A549 (cell line): ENCODE measurements at regions not wholly inside any gene's neighbourhood (a gene's known extent, or its start where the extent isn't known, plus 50 kb on each side); places are given as distances from the start of the nearest gene placed in this dataset.

ENCODE experiments used
- ATAC-seq, 2 experiments: fragments of 200-7000 bp in 1 of 2; fragments of >200 bp in 1 of 2; cut with Nextera tagmentation in 1 of 2; cut with Tn5 transposase in 1 of 2; 3 replicates each; pipeline versions ENCODE4 v1.8.0 to v1.9.1; 2018 to 2020; ENCODE audit warnings: mild to moderate bottlenecking in 1 of 2, moderate library complexity in 1 of 2
- CTCF ChIA-PET: fragments of 300-600 bp; sonication (Branson Sonifier 250); formaldehyde crosslinking; extraction: SDS; loops from one replicate; lab custom pipeline; 2021; ENCODE audit warnings: antibody characterized with exemption, inconsistent platforms; lab: Yijun Ruan, JAX
- POLR2A ChIA-PET: fragments of 350-600 bp; formaldehyde crosslinking; extraction: SDS; loops from one replicate; lab custom pipeline; 2021; ENCODE audit warnings: antibody characterized with exemption, inconsistent platforms; lab: Yijun Ruan, JAX
- DNase-seq, 2 experiments: peaks; one replicate each; pipeline versions ENCODE4 v3.0.0 to v3.0.0-alpha.2; 2011 to 2016; ENCODE audit warnings: low read depth in 1 of 2, low spot score in 1 of 2
- FAIRE-seq: peaks from 2 replicates; lab custom pipeline; 2011; peaks lifted over from hg19 to GRCh38; lab: Jason Lieb, UNC
- H3K27ac ChIP-seq, 2 experiments: fragments of >200 bp; sonication (Bioruptor Twin); formaldehyde crosslinking; 3 replicates each; pipeline ENCODE4 v1.5.1; 2016 to 2017
- H3K4me1 ChIP-seq: fragments of >200 bp; sonication (Bioruptor Twin); formaldehyde crosslinking; 3 replicates; pipeline ENCODE4 v1.6.1; 2016
- H3K4me2 ChIP-seq: fragments of >200 bp; sonication (Bioruptor Twin); formaldehyde crosslinking; 3 replicates; pipeline ENCODE4 v1.6.1; 2016
- H3K4me3 ChIP-seq: fragments of >200 bp; sonication (Bioruptor Twin); formaldehyde crosslinking; 3 replicates; pipeline ENCODE4 v1.5.1; 2016
- H3K9me3 ChIP-seq: fragments of >200 bp; sonication (Bioruptor Twin); formaldehyde crosslinking; 3 replicates; pipeline ENCODE4 v1.6.1; 2016
- BCL3 ChIP-seq: fragments of >200 bp; sonication (Bioruptor Twin); formaldehyde crosslinking; IDR thresholded peaks from 3 replicates; pipeline ENCODE4 v1.6.1; 2016
- CBX2 ChIP-seq: fragments of 200-600 bp; sonication (generic); IDR thresholded peaks from 2 replicates; pipeline ENCODE4 v1.6.1; 2016; ENCODE audit warnings: low read depth, mild to moderate bottlenecking, borderline replicate concordance
- CBX8 ChIP-seq: fragments of 200-600 bp; sonication (generic); IDR thresholded peaks from 2 replicates; pipeline ENCODE4 v1.6.1; 2016
- CEBPB ChIP-seq, 2 experiments: fragments of >200 bp in 1 of 2; sonication (Bioruptor Twin) in 1 of 2; formaldehyde crosslinking in 1 of 2; IDR thresholded peaks; 2 replicates each; pipeline ENCODE4 v1.6.1; 2012 to 2016
- CHD2 ChIP-seq: fragments of 150-350 bp; IDR thresholded peaks from 2 replicates; pipeline ENCODE4 v1.6.1; 2014; ENCODE audit warnings: low read length; ENCODE audit not compliant: partially characterized antibody
- CHD4 ChIP-seq: fragments of 200-600 bp; sonication (generic); IDR thresholded peaks from 2 replicates; pipeline ENCODE4 v1.6.1; 2016; ENCODE audit warnings: antibody characterized with exemption, mild to moderate bottlenecking, borderline replicate concordance
- ELK1 ChIP-seq: fragments of 150-350 bp; IDR thresholded peaks from 2 replicates; pipeline ENCODE4 v1.6.1; 2014; ENCODE audit warnings: low read depth, mild to moderate bottlenecking, low read length
- EP300 ChIP-seq, 2 experiments: fragments of >200 bp; sonication (Bioruptor Twin); formaldehyde crosslinking; IDR thresholded peaks; 2 replicates in 1 of 2; 3 replicates in 1 of 2; pipeline ENCODE4 v1.6.1; 2016 to 2017
- FOSB ChIP-seq: fragments of 250-450 bp; sonication (Bioruptor Pico); IDR thresholded peaks from 2 replicates; pipeline ENCODE4 v1.5.0; 2020; ENCODE audit warnings: mild to moderate bottlenecking, moderate library complexity
- FOSL2 ChIP-seq, 2 experiments: fragments of 450-650 bp in 1 of 2; fragments of >200 bp in 1 of 2; sonication (Bioruptor Twin) in 1 of 2; formaldehyde crosslinking; IDR thresholded peaks; 2 replicates each; pipeline versions ENCODE4 v1.5.0 to v1.6.1; 2016 to 2020; ENCODE audit warnings: mild to moderate bottlenecking in 1 of 2, moderate library complexity in 1 of 2
- HEYL ChIP-seq: fragments of 250-450 bp; sonication (Bioruptor Pico); IDR thresholded peaks from 2 replicates; pipeline ENCODE4 v1.8.0; 2021; ENCODE audit warnings: mild to moderate bottlenecking, moderate library complexity
- HOXB13 ChIP-seq: fragments of 250-450 bp; sonication (Bioruptor Pico); IDR thresholded peaks from 2 replicates; pipeline ENCODE4 v1.5.0; 2020; ENCODE audit warnings: low read depth, mild to moderate bottlenecking, moderate library complexity
- JUN ChIP-seq, 2 experiments: fragments of >200 bp; sonication (Bioruptor Twin); formaldehyde crosslinking; IDR thresholded peaks; 2 replicates in 1 of 2; 3 replicates in 1 of 2; pipeline ENCODE4 v1.6.1; 2016 to 2017
- KDM1A ChIP-seq: fragments of 200-600 bp; sonication (generic); IDR thresholded peaks from 2 replicates; pipeline ENCODE4 v1.6.1; 2016; ENCODE audit warnings: low read depth, mild to moderate bottlenecking
- PHF8 ChIP-seq: fragments of 200-600 bp; sonication (generic); IDR thresholded peaks from 2 replicates; pipeline ENCODE4 v1.6.1; 2016; ENCODE audit warnings: low read depth, mild to moderate bottlenecking, antibody characterized with exemption, moderate library complexity, borderline replicate concordance
- POLR2A ChIP-seq: IDR thresholded peaks from 2 replicates; pipeline ENCODE4 v1.6.1; 2012; ENCODE audit warnings: mild to moderate bottlenecking, low read length
- POLR2AphosphoS2 ChIP-seq: conservative IDR thresholded peaks from 2 replicates; pipeline ENCODE4 v1.6.1; 2012; ENCODE audit warnings: low read length, improper control_type of control experiment, inconsistent platforms
- RAD21 ChIP-seq, 2 experiments: fragments of >200 bp in 1 of 2; sonication (Bioruptor Twin) in 1 of 2; formaldehyde crosslinking in 1 of 2; IDR thresholded peaks in 1 of 2; conservative IDR thresholded peaks in 1 of 2; 2 replicates in 1 of 2; 3 replicates in 1 of 2; pipeline ENCODE4 v1.6.1; 2012 to 2018; ENCODE audit warnings: inconsistent platforms in 1 of 2
- RCOR1 ChIP-seq: fragments of 150-350 bp; IDR thresholded peaks from 2 replicates; pipeline ENCODE4 v1.6.1; 2014; ENCODE audit warnings: antibody characterized with exemption, low read length, low read depth
- RNF2 ChIP-seq: fragments of 200-600 bp; sonication (generic); IDR thresholded peaks from 2 replicates; pipeline ENCODE4 v1.6.1; 2016; ENCODE audit warnings: low read depth, mild to moderate bottlenecking, antibody characterized with exemption, moderate library complexity, borderline replicate concordance
- ZFP36 ChIP-seq: fragments of 450-650 bp; IDR thresholded peaks from 2 replicates; pipeline ENCODE4 v1.6.1; 2014; ENCODE audit warnings: borderline replicate concordance; ENCODE audit not compliant: partially characterized antibody
- ZNF302 ChIP-seq: fragments of 250-450 bp; sonication (Bioruptor Pico); IDR thresholded peaks from 2 replicates; pipeline ENCODE4 v1.9.0; 2021; ENCODE audit warnings: inconsistent platforms, mild to moderate bottlenecking, moderate library complexity
- WGBS: methylation state at CpG from one replicate; pipeline ENCODE4 v1.1.6; 2017; ENCODE audit errors: missing lambda C conversion rate; 5-methylcytosine and 5-hydroxymethylcytosine counted together
- TF ChIP-seq, protein P1 (sequence below): IDR thresholded peaks from 2 replicates; pipeline ENCODE4 v1.6.1; 2012
- TF ChIP-seq, protein P2 (sequence below): fragments of >200 bp; sonication (Bioruptor Twin); formaldehyde crosslinking; IDR thresholded peaks from 3 replicates; pipeline ENCODE4 v1.5.1; 2016

DNA sequence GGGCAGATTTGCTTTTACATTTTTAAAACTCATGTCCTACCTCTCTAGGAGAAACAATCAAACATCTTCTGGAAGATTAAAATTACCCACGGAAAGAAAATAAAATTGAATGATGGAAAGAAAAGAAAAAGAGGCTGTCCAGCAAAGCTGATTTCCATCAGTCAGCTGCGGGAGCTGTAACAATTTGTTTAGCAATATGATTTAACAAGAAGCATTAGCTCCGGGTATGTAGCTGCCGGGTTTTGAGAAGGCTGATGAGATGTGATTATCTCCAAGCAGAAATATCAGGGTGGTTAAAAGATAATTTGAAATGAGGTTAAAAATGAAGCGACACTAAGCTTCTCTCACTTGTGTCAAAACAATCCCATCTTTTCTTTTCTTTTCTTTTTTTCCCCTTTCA lies 608.9 kb upstream of the SALL1 start:
- WGBS, result 54% methylated on average over 5 of the region's 5 CpGs
- no peak overlapping the region for H3K4me2 ChIP-seq
- H3K27ac ChIP-seq, result peak overlapping the region in 1 of 2 experiments; percentile 13; a peak in 1 of 6 replicates
- POLR2A ChIA-PET, result no interaction called here
- DNase-seq, result no peak
- TF ChIP-seq RNF2, result no peak
- no peak for TF ChIP-seq CHD4
- no peak for FAIRE-seq
- no peak overlapping the region for H3K4me3 ChIP-seq
- peaks cover 6% of the 10 kb centered on the region; the same call in 2 of the 3 replicates for H3K4me1 ChIP-seq
- ATAC-seq, result no peak
- CTCF ChIA-PET, result no interaction called here
- H3K9me3 ChIP-seq, result no peaks in the 10 kb centered on the region

- DNase-seq (no peak), FAIRE-seq (no peak)
- H3K4me2 ChIP-seq, result no peak overlapping the region
- ChIA-PET CTCF (no interaction called here), POLR2A (no interaction called here)
- WGBS, result 50% methylated on average over 4 of the region's 4 CpGs
- H3K4me3 ChIP-seq, result no peak overlapping the region
- no peaks in the 10 kb centered on the region for H3K9me3 ChIP-seq
- H3K27ac ChIP-seq, result no peak overlapping the region
- TF ChIP-seq CBX2, result no peak
- TF ChIP-seq POLR2A, result no peak
- TF ChIP-seq ZFP36, result no peak
- TF ChIP-seq, all 56 proteins: peak for 0
- ATAC-seq, result no peak
- H3K4me1 ChIP-seq, result peaks cover 6% of the 10 kb centered on the region; the same call in 2 of the 3 replicates
Observed at GRCh38 chr16:51759329-51759728, 608.3 kb upstream of the SALL1 start.

GRCh38 chr16:51757921-51758479 lies 606.9 kb upstream of the SALL1 start:
- no peak for FAIRE-seq

DNA sequence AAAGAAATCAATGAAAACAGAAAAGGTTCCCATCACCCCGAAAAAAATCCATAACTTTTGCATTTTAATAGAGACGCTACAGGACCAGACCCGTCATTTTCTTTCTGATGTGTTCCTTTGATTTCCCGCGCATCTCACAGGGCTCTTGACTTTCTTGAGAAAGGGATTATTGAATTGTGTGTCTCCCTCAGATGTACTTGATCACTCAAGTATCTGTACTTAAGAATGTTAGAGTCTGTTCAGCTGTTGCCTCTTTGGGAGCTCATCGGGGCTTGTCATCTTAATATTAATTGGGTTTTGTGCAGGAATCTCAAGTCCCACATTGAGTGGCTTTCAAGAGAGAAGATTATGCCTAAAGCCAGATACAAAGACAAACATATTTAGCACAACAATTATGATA lies 606.4 kb upstream of the SALL1 start:
- Histone ChIP-seq H3K9me3 (no peaks in the 10 kb centered on the region), H3K4me3 (no peak overlapping the region), H3K4me1 (peaks cover 6% of the 10 kb centered on the region; the same call in 2 of the 3 replicates), H3K27ac (no peak overlapping the region), H3K4me2 (no peak overlapping the region)
- DNase-seq (no peak), ATAC-seq (no peak), FAIRE-seq (no peak)
- no peak for TF ChIP-seq CHD2
- TF ChIP-seq JUN (IDR thresholded peaks at IDR 0.05), result no peak
- no peak for TF ChIP-seq PHF8
- WGBS, result 68% methylated on average over 6 of the region's 6 CpGs
- CTCF ChIA-PET, result no interaction called here
- POLR2A ChIA-PET, result no interaction called here

More at GRCh38 chr16:51757921-51758479, 606.9 kb upstream of the SALL1 start:
- no peak overlapping the region for H3K4me3 ChIP-seq
- no peak overlapping the region for H3K27ac ChIP-seq
- TF ChIP-seq FOSL2 (IDR thresholded peaks at IDR 0.05), result no peak
- TF ChIP-seq FOSL2 (CRISPR knock-in tag; IDR thresholded peaks at IDR 0.05), result no peak
- no peak for TF ChIP-seq ELK1
- TF ChIP-seq, all 56 proteins: peak for 0
- H3K9me3 ChIP-seq, result no peaks in the 10 kb centered on the region
- H3K4me2 ChIP-seq, result no peak overlapping the region
- peaks cover 6% of the 10 kb centered on the region; the same call in 2 of the 3 replicates for H3K4me1 ChIP-seq
- DNase-seq (no peak), ATAC-seq (no peak)
- 63% methylated on average over 2 of the region's 2 CpGs for WGBS
- CTCF ChIA-PET, result no interaction called here
- POLR2A ChIA-PET, result no interaction called here

GRCh38 chr16:51757124-51757470 lies 606.0 kb upstream of the SALL1 start:
- FAIRE-seq (no peak), ATAC-seq (no peak), DNase-seq (no peak)
- Histone ChIP-seq H3K27ac (no peak overlapping the region), H3K4me3 (no peak overlapping the region), H3K4me1 (peaks cover 6% of the 10 kb centered on the region; the same call in 2 of the 3 replicates), H3K4me2 (no peak overlapping the region), H3K9me3 (no peaks in the 10 kb centered on the region)
- CTCF ChIA-PET, result no interaction called here
- POLR2A ChIA-PET, result no interaction called here
- 91% methylated on average over 7 of the region's 7 CpGs for WGBS
- TF ChIP-seq, protein P1, sequence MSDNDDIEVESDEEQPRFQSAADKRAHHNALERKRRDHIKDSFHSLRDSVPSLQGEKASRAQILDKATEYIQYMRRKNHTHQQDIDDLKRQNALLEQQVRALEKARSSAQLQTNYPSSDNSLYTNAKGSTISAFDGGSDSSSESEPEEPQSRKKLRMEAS, result no peak
- TF ChIP-seq CHD4 (no peak), KDM1A (no peak), PHF8 (no peak), HEYL (CRISPR knock-in tag) (no peak), FOSB (CRISPR knock-in tag) (no peak), ZNF302 (CRISPR knock-in tag) (no peak), RAD21 (conservative IDR thresholded peaks at IDR 0.05 in 1 of 2, IDR thresholded peaks at IDR 0.05 in 1 of 2) (no peak), BCL3 (no peak), HOXB13 (no peak), POLR2AphosphoS2 (no peak), CBX8 (no peak), RCOR1 (no peak), CEBPB (IDR thresholded peaks at IDR 0.05) (no peak), EP300 (IDR thresholded peaks at IDR 0.05) (no peak)
- TF ChIP-seq, protein P2, sequence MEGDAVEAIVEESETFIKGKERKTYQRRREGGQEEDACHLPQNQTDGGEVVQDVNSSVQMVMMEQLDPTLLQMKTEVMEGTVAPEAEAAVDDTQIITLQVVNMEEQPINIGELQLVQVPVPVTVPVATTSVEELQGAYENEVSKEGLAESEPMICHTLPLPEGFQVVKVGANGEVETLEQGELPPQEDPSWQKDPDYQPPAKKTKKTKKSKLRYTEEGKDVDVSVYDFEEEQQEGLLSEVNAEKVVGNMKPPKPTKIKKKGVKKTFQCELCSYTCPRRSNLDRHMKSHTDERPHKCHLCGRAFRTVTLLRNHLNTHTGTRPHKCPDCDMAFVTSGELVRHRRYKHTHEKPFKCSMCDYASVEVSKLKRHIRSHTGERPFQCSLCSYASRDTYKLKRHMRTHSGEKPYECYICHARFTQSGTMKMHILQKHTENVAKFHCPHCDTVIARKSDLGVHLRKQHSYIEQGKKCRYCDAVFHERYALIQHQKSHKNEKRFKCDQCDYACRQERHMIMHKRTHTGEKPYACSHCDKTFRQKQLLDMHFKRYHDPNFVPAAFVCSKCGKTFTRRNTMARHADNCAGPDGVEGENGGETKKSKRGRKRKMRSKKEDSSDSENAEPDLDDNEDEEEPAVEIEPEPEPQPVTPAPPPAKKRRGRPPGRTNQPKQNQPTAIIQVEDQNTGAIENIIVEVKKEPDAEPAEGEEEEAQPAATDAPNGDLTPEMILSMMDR, result no peak
